Mesendoderm (in vitro differentiated cells): ENCODE measurements at regions not wholly inside any gene's neighbourhood (a gene's known extent, or its start where the extent isn't known, plus 50 kb on each side); places are given as distances from the start of the nearest gene placed in this dataset.

ENCODE experiments used
- DNase-seq: peaks from one replicate; pipeline ENCODE4 v3.0.0; 2013
- H2AK5ac ChIP-seq: 2 replicates; pipeline ENCODE4 v1.6.1; 2013; ENCODE audit warnings: low read length, inconsistent platforms
- H2BK120ac ChIP-seq: 2 replicates; pipeline ENCODE4 v1.6.1; 2013; ENCODE audit warnings: low read depth, mild to moderate bottlenecking, low read length, moderate library complexity, mixed read lengths
- H2BK15ac ChIP-seq: replicated peaks from 2 replicates; pipeline ENCODE4 v1.6.1; 2013; ENCODE audit warnings: low read depth, mild to moderate bottlenecking, moderate library complexity
- H2BK5ac ChIP-seq: 2 replicates; pipeline ENCODE4 v1.6.1; 2013; ENCODE audit warnings: low read length, inconsistent platforms
- H3K18ac ChIP-seq: 2 replicates; pipeline ENCODE4 v1.6.1; 2013; ENCODE audit warnings: mild to moderate bottlenecking, low read length, mixed read lengths
- H3K23ac ChIP-seq: one replicate; pipeline ENCODE4 v1.6.1; 2013; ENCODE audit warnings: low read length
- H3K27ac ChIP-seq: 2 replicates; pipeline ENCODE4 v1.5.1; 2013; ENCODE audit warnings: low read depth, mild to moderate bottlenecking, inconsistent platforms, low read length, moderate library complexity
- H3K27me3 ChIP-seq: 2 replicates; pipeline ENCODE4 v1.6.1; 2013; ENCODE audit warnings: low read length, control low read depth, mild to moderate bottlenecking, inconsistent platforms; ENCODE audit not compliant: insufficient read depth, poor library complexity
- H3K36me3 ChIP-seq: 2 replicates; pipeline ENCODE4 v1.6.1; 2013; ENCODE audit warnings: low read length, inconsistent platforms; ENCODE audit not compliant: control insufficient read depth, insufficient read depth
- H3K4ac ChIP-seq: one replicate; pipeline ENCODE4 v1.6.1; 2013; ENCODE audit warnings: low read depth, mild to moderate bottlenecking, low read length, moderate library complexity
- H3K4me1 ChIP-seq: 2 replicates; pipeline ENCODE4 v1.6.1; 2013; ENCODE audit warnings: low read depth, low read length, inconsistent platforms; ENCODE audit not compliant: control insufficient read depth
- H3K4me2 ChIP-seq: 2 replicates; pipeline ENCODE4 v1.6.1; 2013; ENCODE audit warnings: low read length
- H3K4me3 ChIP-seq: 2 replicates; pipeline ENCODE4 v1.5.1; 2013; ENCODE audit warnings: mild to moderate bottlenecking, low read length
- H3K56ac ChIP-seq: one replicate; pipeline ENCODE4 v1.6.1; 2013; ENCODE audit warnings: low read length
- H3K79me1 ChIP-seq: 2 replicates; pipeline ENCODE4 v1.6.1; 2013; ENCODE audit warnings: low read length, inconsistent platforms
- H3K79me2 ChIP-seq: 2 replicates; pipeline ENCODE4 v1.6.1; 2013; ENCODE audit warnings: mild to moderate bottlenecking, low read length; ENCODE audit not compliant: control insufficient read depth, insufficient read depth
- H3K9ac ChIP-seq: 2 replicates; pipeline ENCODE4 v1.6.1; 2013; ENCODE audit warnings: low read length, inconsistent platforms
- H4K5ac ChIP-seq: one replicate; pipeline ENCODE4 v1.6.1; 2013; ENCODE audit warnings: low read length
- H4K8ac ChIP-seq: one replicate; pipeline ENCODE4 v1.6.1; 2013; ENCODE audit warnings: low read depth, mild to moderate bottlenecking, control low read depth, low read length, moderate library complexity
- WGBS: extraction: QIAGEN DNeasy Blood & Tissue Kit; methylation state at CpG from one replicate; pipeline ENCODE4 v1.1.7; 2013; ENCODE audit warnings: low lambda C conversion rate, missing lambda C conversion rate; ENCODE audit not compliant: insufficient coverage; ENCODE audit errors: extremely low coverage; 5-methylcytosine and 5-hydroxymethylcytosine counted together

DNA sequence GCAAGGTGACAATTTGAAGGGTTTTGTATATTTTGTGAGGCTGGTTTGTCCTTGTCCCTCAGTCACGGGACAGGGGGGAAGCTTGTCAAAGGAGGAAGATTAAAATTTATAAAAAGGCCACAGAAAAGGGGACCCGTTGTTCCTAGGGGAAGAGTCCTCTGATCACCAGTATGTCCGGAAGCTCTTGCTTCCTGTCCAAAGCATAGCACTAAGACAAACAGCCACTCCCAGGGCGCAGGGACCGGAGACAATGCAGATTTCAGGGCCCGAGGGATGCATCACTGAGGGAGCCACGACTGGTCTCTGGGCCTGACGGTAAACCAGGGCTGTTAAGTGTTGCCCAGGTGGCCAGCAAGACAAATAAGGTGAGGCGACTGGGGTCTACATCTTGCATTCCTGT lies 95.2 kb downstream of the MAF start:
- H4K8ac ChIP-seq, result no peak overlapping the region
- no peak overlapping the region for H2BK120ac ChIP-seq
- no peaks in the 10 kb centered on the region for H3K4me1 ChIP-seq

DNA sequence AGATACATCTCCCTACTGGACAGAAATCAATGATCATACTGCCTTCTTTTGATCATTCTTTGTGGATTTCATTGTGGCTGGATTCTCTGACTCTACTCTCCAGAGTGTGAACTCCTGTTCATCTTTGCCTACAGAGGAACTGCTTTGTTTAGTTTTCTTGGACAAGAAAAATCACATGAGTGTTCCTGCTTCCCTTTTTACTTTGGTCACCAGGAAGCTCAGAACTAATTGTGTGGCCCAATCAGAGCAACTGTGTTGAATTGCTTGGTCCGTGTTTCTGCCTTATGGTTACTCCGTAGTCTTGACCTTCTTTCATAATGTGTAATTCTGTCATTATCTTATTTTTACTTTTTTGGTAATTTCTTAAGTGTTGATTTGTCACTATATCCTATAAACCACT lies 97.0 kb downstream of the MAF start:
- H3K4ac ChIP-seq, result no peak overlapping the region
- no peak overlapping the region for H3K56ac ChIP-seq
- no peak overlapping the region for H3K18ac ChIP-seq
- H2AK5ac ChIP-seq, result no peak overlapping the region
- no CpG with 5 or more reads among the region's 2 CpGs for WGBS
- H3K4me2 ChIP-seq, result no peak overlapping the region
- no peak overlapping the region for H3K23ac ChIP-seq
- no peak for DNase-seq
- no peaks in the 10 kb centered on the region for H3K4me1 ChIP-seq
- no peak overlapping the region for H4K5ac ChIP-seq
- no peaks in the 10 kb centered on the region for H3K27me3 ChIP-seq
- no peak overlapping the region for H2BK120ac ChIP-seq
- H3K79me1 ChIP-seq, result no peaks in the 10 kb centered on the region
- H3K36me3 ChIP-seq, result no peaks in the 10 kb centered on the region
- H3K4me3 ChIP-seq, result no peak overlapping the region
- H3K9ac ChIP-seq, result no peak overlapping the region
- H2BK15ac ChIP-seq, result no peak overlapping the region
- H3K79me2 ChIP-seq, result no peaks in the 10 kb centered on the region
- H4K8ac ChIP-seq, result no peak overlapping the region
- H2BK5ac ChIP-seq, result no peak overlapping the region
- H3K27ac ChIP-seq, result no peak overlapping the region

More for the DNA sequence above, 95.2 kb downstream of the MAF start:
- Histone ChIP-seq H3K27me3 (no peaks in the 10 kb centered on the region), H3K79me2 (no peaks in the 10 kb centered on the region), H3K56ac (no peak overlapping the region), H3K4ac (no peak overlapping the region), H2AK5ac (no peak overlapping the region), H2BK15ac (no peak overlapping the region), H3K4me3 (no peak overlapping the region), H4K5ac (no peak overlapping the region), H3K79me1 (no peaks in the 10 kb centered on the region), H3K36me3 (no peaks in the 10 kb centered on the region), H3K4me2 (no peak overlapping the region), H3K9ac (no peak overlapping the region), H3K23ac (no peak overlapping the region), H2BK5ac (no peak overlapping the region), H3K27ac (no peak overlapping the region), H3K18ac (no peak overlapping the region)
- DNase-seq, result no peak
- WGBS, result no CpG with 5 or more reads among the region's 9 CpGs

- Histone ChIP-seq H3K18ac (no peak overlapping the region), H4K8ac (no peak overlapping the region), H2BK15ac (no peak overlapping the region), H2AK5ac (no peak overlapping the region), H3K79me1 (no peaks in the 10 kb centered on the region), H3K9ac (no peak overlapping the region), H3K36me3 (no peaks in the 10 kb centered on the region), H3K4me1 (no peaks in the 10 kb centered on the region), H2BK120ac (no peak overlapping the region), H3K4me3 (no peak overlapping the region), H3K27me3 (no peaks in the 10 kb centered on the region), H3K4ac (no peak overlapping the region), H3K79me2 (no peaks in the 10 kb centered on the region), H3K4me2 (no peak overlapping the region), H2BK5ac (no peak overlapping the region), H3K27ac (no peak overlapping the region), H3K23ac (no peak overlapping the region), H4K5ac (no peak overlapping the region), H3K56ac (no peak overlapping the region)
- DNase-seq, result no peak
- no CpG with 5 or more reads among the region's 4 CpGs for WGBS
Measured at GRCh38 chr16:79501446-79501845, 99.1 kb downstream of the MAF start.

- DNase-seq, result no peak
- no peak overlapping the region for H4K5ac ChIP-seq
- H3K4me1 ChIP-seq, result no peaks in the 10 kb centered on the region
- H3K23ac ChIP-seq, result no peak overlapping the region
- H3K27me3 ChIP-seq, result no peaks in the 10 kb centered on the region
- no peak overlapping the region for H3K4me3 ChIP-seq
- no peaks in the 10 kb centered on the region for H3K79me2 ChIP-seq
- H3K56ac ChIP-seq, result no peak overlapping the region
- no CpG with 5 or more reads among the region's 2 CpGs for WGBS
- no peak overlapping the region for H4K8ac ChIP-seq
- H3K27ac ChIP-seq, result no peak overlapping the region
- H3K36me3 ChIP-seq, result no peaks in the 10 kb centered on the region
- no peak overlapping the region for H2AK5ac ChIP-seq
- H3K4me2 ChIP-seq, result no peak overlapping the region
- no peak overlapping the region for H3K18ac ChIP-seq
- no peaks in the 10 kb centered on the region for H3K79me1 ChIP-seq
- no peak overlapping the region for H3K9ac ChIP-seq
- no peak overlapping the region for H3K4ac ChIP-seq
- no peak overlapping the region for H2BK5ac ChIP-seq
- no peak overlapping the region for H2BK120ac ChIP-seq
- H2BK15ac ChIP-seq, result no peak overlapping the region
Measured at GRCh38 chr16:79500866-79501265, 99.7 kb downstream of the MAF start.

DNA sequence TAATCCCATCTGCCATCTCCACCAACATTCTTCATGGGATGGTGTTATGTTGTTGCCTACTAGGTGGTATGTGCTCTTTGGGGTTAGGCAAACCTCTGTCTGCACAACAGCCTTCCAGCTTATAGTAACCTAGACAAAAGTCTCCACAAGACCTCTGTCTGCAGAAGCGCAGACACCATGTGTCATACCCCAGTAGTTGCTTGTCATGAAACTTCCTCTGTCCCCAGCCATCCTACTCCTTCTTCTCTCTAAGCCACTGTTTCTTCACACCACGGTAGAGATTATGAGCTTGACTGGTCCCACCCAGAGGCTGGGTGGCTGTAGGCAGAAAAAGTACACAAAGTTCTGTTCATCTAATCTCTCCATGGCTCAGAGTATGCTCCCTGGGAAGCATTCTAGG lies 100.3 kb downstream of the MAF start:
- Histone ChIP-seq H3K27ac (no peak overlapping the region), H3K4ac (no peak overlapping the region), H3K9ac (no peak overlapping the region), H3K56ac (no peak overlapping the region), H3K4me2 (no peak overlapping the region), H3K4me1 (no peaks in the 10 kb centered on the region), H3K36me3 (no peaks in the 10 kb centered on the region), H2BK120ac (no peak overlapping the region), H3K4me3 (no peak overlapping the region), H3K23ac (no peak overlapping the region), H2AK5ac (no peak overlapping the region), H3K27me3 (no peaks in the 10 kb centered on the region), H2BK15ac (no peak overlapping the region), H3K18ac (no peak overlapping the region), H4K5ac (no peak overlapping the region), H4K8ac (no peak overlapping the region), H2BK5ac (no peak overlapping the region), H3K79me1 (no peaks in the 10 kb centered on the region), H3K79me2 (no peaks in the 10 kb centered on the region)
- DNase-seq, result no peak
- WGBS, result no CpG with 5 or more reads among the region's 2 CpGs

GRCh38 chr16:79498928-79499327 lies 101.6 kb downstream of the MAF start:
- no peaks in the 10 kb centered on the region for H3K79me2 ChIP-seq
- no peaks in the 10 kb centered on the region for H3K4me1 ChIP-seq
- no peak overlapping the region for H2BK120ac ChIP-seq
- H4K5ac ChIP-seq, result no peak overlapping the region
- H3K27me3 ChIP-seq, result no peaks in the 10 kb centered on the region
- no peak overlapping the region for H2BK5ac ChIP-seq
- no peak overlapping the region for H3K4ac ChIP-seq
- no peak overlapping the region for H3K18ac ChIP-seq
- no peak overlapping the region for H3K56ac ChIP-seq
- H3K9ac ChIP-seq, result no peak overlapping the region
- no peaks in the 10 kb centered on the region for H3K36me3 ChIP-seq
- WGBS, result no CpG with 5 or more reads among the region's 1 CpG
- no peak overlapping the region for H3K4me2 ChIP-seq
- no peak overlapping the region for H3K4me3 ChIP-seq
- no peak overlapping the region for H4K8ac ChIP-seq
- H3K23ac ChIP-seq, result no peak overlapping the region
- H3K27ac ChIP-seq, result no peak overlapping the region
- no peak overlapping the region for H2AK5ac ChIP-seq
- H3K79me1 ChIP-seq, result no peaks in the 10 kb centered on the region
- no peak for DNase-seq
- H2BK15ac ChIP-seq, result no peak overlapping the region
